ENCODE measurements at regions not wholly inside any gene's neighbourhood (a gene's known extent, or its start where the extent isn't known, plus 50 kb on each side); places are given as distances from the start of the nearest gene placed in this dataset.

GRCh38 chr2:35447821-35448220, 907.8 kb upstream of the CRIM1 start:
- TF ChIP-seq, protein P1, sequence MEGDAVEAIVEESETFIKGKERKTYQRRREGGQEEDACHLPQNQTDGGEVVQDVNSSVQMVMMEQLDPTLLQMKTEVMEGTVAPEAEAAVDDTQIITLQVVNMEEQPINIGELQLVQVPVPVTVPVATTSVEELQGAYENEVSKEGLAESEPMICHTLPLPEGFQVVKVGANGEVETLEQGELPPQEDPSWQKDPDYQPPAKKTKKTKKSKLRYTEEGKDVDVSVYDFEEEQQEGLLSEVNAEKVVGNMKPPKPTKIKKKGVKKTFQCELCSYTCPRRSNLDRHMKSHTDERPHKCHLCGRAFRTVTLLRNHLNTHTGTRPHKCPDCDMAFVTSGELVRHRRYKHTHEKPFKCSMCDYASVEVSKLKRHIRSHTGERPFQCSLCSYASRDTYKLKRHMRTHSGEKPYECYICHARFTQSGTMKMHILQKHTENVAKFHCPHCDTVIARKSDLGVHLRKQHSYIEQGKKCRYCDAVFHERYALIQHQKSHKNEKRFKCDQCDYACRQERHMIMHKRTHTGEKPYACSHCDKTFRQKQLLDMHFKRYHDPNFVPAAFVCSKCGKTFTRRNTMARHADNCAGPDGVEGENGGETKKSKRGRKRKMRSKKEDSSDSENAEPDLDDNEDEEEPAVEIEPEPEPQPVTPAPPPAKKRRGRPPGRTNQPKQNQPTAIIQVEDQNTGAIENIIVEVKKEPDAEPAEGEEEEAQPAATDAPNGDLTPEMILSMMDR (conservative IDR thresholded peaks at IDR 0.05; ENCODE audit: low read length), result no peak
- no peak for TF ChIP-seq EZH2phosphoT487 (IDR thresholded peaks at IDR 0.05; ENCODE audit: borderline replicate concordance)
